Liver (tissue), 8 donors: ENCODE measurements at regions not wholly inside any gene's neighbourhood (a gene's known extent, or its start where the extent isn't known, plus 50 kb on each side); places are given as distances from the start of the nearest gene placed in this dataset.

Experiments used
- DNase-seq: peaks from one replicate; pipeline ENCODE4 v3.0.0-alpha.2; 2017; ENCODE audit warnings: low spot score
- H3K27ac ChIP-seq, 2 donors: one replicate each; pipeline ENCODE4 v1.7.0; 2013; ENCODE audit warnings: inconsistent platforms in 2 of 2, low read length in 2 of 2, control low read depth in 1 of 2, low read depth in 1 of 2, mild to moderate bottlenecking in 1 of 2
- H3K27me3 ChIP-seq, 4 donors: one replicate each; pipeline versions ENCODE4 v1.6.1 to v1.7.0; 2013; ENCODE audit warnings: low read length in 3 of 4, inconsistent platforms in 1 of 4, mild to moderate bottlenecking in 1 of 4, moderate library complexity in 1 of 4; ENCODE audit not compliant: control insufficient read depth in 4 of 4, insufficient read depth in 4 of 4
- H3K36me3 ChIP-seq, 4 donors: one replicate each; pipeline versions ENCODE4 v1.6.1 to v1.7.0; 2013; ENCODE audit warnings: low read length in 3 of 4, mild to moderate bottlenecking in 3 of 4, low read depth in 1 of 4, moderate library complexity in 1 of 4; ENCODE audit not compliant: control insufficient read depth in 4 of 4, insufficient read depth in 3 of 4
- H3K4me1 ChIP-seq, 4 donors: one replicate each; pipeline versions ENCODE4 v1.6.1 to v1.7.0; 2013; ENCODE audit warnings: low read length in 3 of 4, mild to moderate bottlenecking in 3 of 4, moderate library complexity in 1 of 4; ENCODE audit not compliant: control insufficient read depth in 4 of 4, insufficient read depth in 4 of 4
- H3K4me3 ChIP-seq, 3 donors: one replicate each; pipeline versions ENCODE4 v1.6.1 to v1.7.0; 2013; ENCODE audit warnings: low read length in 3 of 3, control low read depth in 1 of 3, low read depth in 1 of 3, mild to moderate bottlenecking in 1 of 3
- H3K9ac ChIP-seq, 2 donors: one replicate each; pipeline ENCODE4 v1.7.0; 2013; ENCODE audit warnings: low read length in 2 of 2, mild to moderate bottlenecking in 2 of 2, moderate library complexity in 2 of 2, control low read depth in 1 of 2, low read depth in 1 of 2
- H3K9me3 ChIP-seq, 4 donors: one replicate each; pipeline versions ENCODE4 v1.6.1 to v1.7.0; 2013; ENCODE audit warnings: low read length in 3 of 4; ENCODE audit not compliant: control insufficient read depth in 4 of 4
- ATF3 ChIP-seq: IDR thresholded peaks from 2 replicates; pipeline ENCODE4 v1.6.1; 2016; ENCODE audit warnings: antibody characterized with exemption
- CTCF ChIP-seq: fragments of 150-350 bp; IDR thresholded peaks from 2 replicates; pipeline ENCODE4 v1.5.1; 2017; ENCODE audit warnings: improper control_type of control experiment, low read depth, low read length; ENCODE audit not compliant: missing input control
- EGR1 ChIP-seq, 2 donors: IDR thresholded peaks; 2 replicates each; pipeline ENCODE4 v1.6.1; 2016 to 2018; ENCODE audit warnings: antibody characterized with exemption in 2 of 2, low read depth in 2 of 2
- FOXA1 ChIP-seq: IDR thresholded peaks from 2 replicates; pipeline ENCODE4 v1.6.1; 2016; ENCODE audit warnings: antibody characterized with exemption
- FOXA2 ChIP-seq: IDR thresholded peaks from 2 replicates; pipeline ENCODE4 v1.6.1; 2016; ENCODE audit warnings: antibody characterized with exemption
- GABPA ChIP-seq, 2 donors: IDR thresholded peaks in 1 of 2; conservative IDR thresholded peaks in 1 of 2; 2 replicates each; pipeline ENCODE4 v1.6.1; 2016; ENCODE audit warnings: antibody characterized with exemption in 2 of 2, mild to moderate bottlenecking in 1 of 2, moderate library complexity in 1 of 2
- HNF4A ChIP-seq, 2 donors: conservative IDR thresholded peaks; 2 replicates each; pipeline ENCODE4 v1.6.1; 2016; ENCODE audit warnings: antibody characterized with exemption in 2 of 2, mild to moderate bottlenecking in 2 of 2
- HNF4G ChIP-seq: IDR thresholded peaks from 2 replicates; pipeline ENCODE4 v1.6.1; 2016; ENCODE audit warnings: antibody characterized with exemption
- JUND ChIP-seq, 2 donors: IDR thresholded peaks; 2 replicates each; pipeline ENCODE4 v1.6.1; 2016; ENCODE audit warnings: antibody characterized with exemption in 2 of 2
- RAD21 ChIP-seq, 2 donors: IDR thresholded peaks; 2 replicates each; pipeline ENCODE4 v1.6.1; 2016; ENCODE audit warnings: antibody characterized with exemption in 2 of 2, mild to moderate bottlenecking in 2 of 2
- RXRA ChIP-seq, 2 donors: IDR thresholded peaks; 2 replicates each; pipeline ENCODE4 v1.6.1; 2017 to 2018; ENCODE audit warnings: antibody characterized with exemption in 2 of 2, mild to moderate bottlenecking in 1 of 2
- SP1 ChIP-seq: IDR thresholded peaks from 2 replicates; pipeline ENCODE4 v1.6.1; 2018; ENCODE audit warnings: antibody characterized with exemption, mild to moderate bottlenecking
- TAF1 ChIP-seq: conservative IDR thresholded peaks from 2 replicates; pipeline ENCODE4 v1.6.1; 2016; ENCODE audit warnings: antibody characterized with exemption, mild to moderate bottlenecking
- YY1 ChIP-seq: IDR thresholded peaks from 2 replicates; pipeline ENCODE4 v1.6.1; 2016; ENCODE audit warnings: antibody characterized with exemption, mild to moderate bottlenecking
- ZBTB33 ChIP-seq: IDR thresholded peaks from 2 replicates; pipeline ENCODE4 v1.6.1; 2016; ENCODE audit warnings: antibody characterized with exemption
- WGBS: extraction: QIAGEN DNeasy Blood & Tissue Kit; methylation state at CpG from one replicate; pipeline ENCODE4 v1.1.7; 2013; 5-methylcytosine and 5-hydroxymethylcytosine counted together
- TF ChIP-seq, protein P1 (sequence below): IDR thresholded peaks from 2 replicates; pipeline ENCODE4 v1.6.1; 2016; ENCODE audit warnings: antibody characterized with exemption
- TF ChIP-seq, protein P2 (sequence below): IDR thresholded peaks from 2 replicates; pipeline ENCODE4 v1.6.1; 2016; ENCODE audit warnings: antibody characterized with exemption, mild to moderate bottlenecking
- donor health status: healthy.
- donor health status: healthy.
- donor health status: healthy.
- donor health status: healthy.
- donor health status: healthy.

GRCh38 chr4:42768125-42768748, 111.3 kb upstream of the ATP8A1 start:
- Histone ChIP-seq H3K4me1 (no peaks in the 10 kb centered on the region), H3K27ac (no peak overlapping the region), H3K9ac (no peak overlapping the region), H3K4me3 (no peak overlapping the region), H3K27me3 (peaks cover 0 to 9% (median 0%) of the 10 kb centered on the region in 4 donors), H3K36me3 (no peaks in the 10 kb centered on the region), H3K9me3 (no peaks in the 10 kb centered on the region)
- TF ChIP-seq ZBTB33 (no peak), HNF4G (no peak), RAD21 (IDR thresholded peaks at IDR 0.05) (no peak), YY1 (no peak), JUND (IDR thresholded peaks at IDR 0.05) (no peak), GABPA (IDR thresholded peaks at IDR 0.05 in 1 of 2, conservative IDR thresholded peaks at IDR 0.05 in 1 of 2) (no peak), ATF3 (no peak)
- TF ChIP-seq, protein P1, sequence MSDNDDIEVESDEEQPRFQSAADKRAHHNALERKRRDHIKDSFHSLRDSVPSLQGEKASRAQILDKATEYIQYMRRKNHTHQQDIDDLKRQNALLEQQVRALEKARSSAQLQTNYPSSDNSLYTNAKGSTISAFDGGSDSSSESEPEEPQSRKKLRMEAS: no peak
- TF ChIP-seq, protein P2, sequence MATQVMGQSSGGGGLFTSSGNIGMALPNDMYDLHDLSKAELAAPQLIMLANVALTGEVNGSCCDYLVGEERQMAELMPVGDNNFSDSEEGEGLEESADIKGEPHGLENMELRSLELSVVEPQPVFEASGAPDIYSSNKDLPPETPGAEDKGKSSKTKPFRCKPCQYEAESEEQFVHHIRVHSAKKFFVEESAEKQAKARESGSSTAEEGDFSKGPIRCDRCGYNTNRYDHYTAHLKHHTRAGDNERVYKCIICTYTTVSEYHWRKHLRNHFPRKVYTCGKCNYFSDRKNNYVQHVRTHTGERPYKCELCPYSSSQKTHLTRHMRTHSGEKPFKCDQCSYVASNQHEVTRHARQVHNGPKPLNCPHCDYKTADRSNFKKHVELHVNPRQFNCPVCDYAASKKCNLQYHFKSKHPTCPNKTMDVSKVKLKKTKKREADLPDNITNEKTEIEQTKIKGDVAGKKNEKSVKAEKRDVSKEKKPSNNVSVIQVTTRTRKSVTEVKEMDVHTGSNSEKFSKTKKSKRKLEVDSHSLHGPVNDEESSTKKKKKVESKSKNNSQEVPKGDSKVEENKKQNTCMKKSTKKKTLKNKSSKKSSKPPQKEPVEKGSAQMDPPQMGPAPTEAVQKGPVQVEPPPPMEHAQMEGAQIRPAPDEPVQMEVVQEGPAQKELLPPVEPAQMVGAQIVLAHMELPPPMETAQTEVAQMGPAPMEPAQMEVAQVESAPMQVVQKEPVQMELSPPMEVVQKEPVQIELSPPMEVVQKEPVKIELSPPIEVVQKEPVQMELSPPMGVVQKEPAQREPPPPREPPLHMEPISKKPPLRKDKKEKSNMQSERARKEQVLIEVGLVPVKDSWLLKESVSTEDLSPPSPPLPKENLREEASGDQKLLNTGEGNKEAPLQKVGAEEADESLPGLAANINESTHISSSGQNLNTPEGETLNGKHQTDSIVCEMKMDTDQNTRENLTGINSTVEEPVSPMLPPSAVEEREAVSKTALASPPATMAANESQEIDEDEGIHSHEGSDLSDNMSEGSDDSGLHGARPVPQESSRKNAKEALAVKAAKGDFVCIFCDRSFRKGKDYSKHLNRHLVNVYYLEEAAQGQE: no peak
- 63% methylated on average over 4 of the region's 4 CpGs for WGBS
- no peak for DNase-seq

DNA sequence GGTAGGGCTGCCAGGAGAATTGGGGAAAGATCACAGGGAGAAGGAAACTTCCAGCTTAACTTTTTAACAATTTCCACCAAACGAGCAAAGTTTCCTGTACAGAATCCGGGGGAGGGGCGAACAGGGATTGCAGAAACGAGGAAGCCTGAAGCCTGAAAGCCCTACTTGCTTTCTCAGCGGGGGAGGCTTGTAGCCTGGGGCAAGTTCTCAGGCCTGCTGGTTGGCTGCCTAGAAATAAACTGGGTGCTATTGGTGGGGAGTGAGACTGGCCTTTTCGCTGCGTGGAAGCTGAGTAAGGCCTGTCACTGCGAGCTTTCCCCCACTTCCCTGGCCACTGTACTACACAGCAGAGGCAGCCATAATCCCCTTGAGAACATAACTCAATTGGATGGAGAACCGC, 110.8 kb upstream of the ATP8A1 start:
- Histone ChIP-seq H3K27ac (no peak overlapping the region), H3K9me3 (no peaks in the 10 kb centered on the region), H3K36me3 (no peaks in the 10 kb centered on the region), H3K4me1 (no peaks in the 10 kb centered on the region), H3K27me3 (peaks cover 0 to 9% (median 0%) of the 10 kb centered on the region in 4 donors), H3K9ac (no peak overlapping the region), H3K4me3 (no peak overlapping the region)
- DNase-seq: no peak
- 79% methylated on average over 9 of the region's 9 CpGs for WGBS
- TF ChIP-seq CTCF (no peak), FOXA1 (no peak), RXRA (IDR thresholded peaks at IDR 0.05) (no peak), HNF4G (no peak), JUND (IDR thresholded peaks at IDR 0.05) (no peak), FOXA2 (no peak), ATF3 (no peak), SP1 (no peak), HNF4A (conservative IDR thresholded peaks at IDR 0.05) (no peak), YY1 (no peak), EGR1 (IDR thresholded peaks at IDR 0.05; ENCODE audit: low read depth in 2 of 2) (no peak), TAF1 (no peak)
- TF ChIP-seq, protein P2: no peak
- TF ChIP-seq, protein P1: no peak
